ENCODE measurements at regions not wholly inside any gene's neighbourhood (a gene's known extent, or its start where the extent isn't known, plus 50 kb on each side); places are given as distances from the start of the nearest gene placed in this dataset.

- TF ChIP-seq KIAA2018 (CRISPR knock-in tag; IDR thresholded peaks at IDR 0.05; ENCODE audit: borderline replicate concordance) = no peak
- no peak for TF ChIP-seq ZNF484 (CRISPR knock-in tag; IDR thresholded peaks at IDR 0.05; ENCODE audit: borderline replicate concordance, low read depth)
- TF ChIP-seq, protein P1, sequence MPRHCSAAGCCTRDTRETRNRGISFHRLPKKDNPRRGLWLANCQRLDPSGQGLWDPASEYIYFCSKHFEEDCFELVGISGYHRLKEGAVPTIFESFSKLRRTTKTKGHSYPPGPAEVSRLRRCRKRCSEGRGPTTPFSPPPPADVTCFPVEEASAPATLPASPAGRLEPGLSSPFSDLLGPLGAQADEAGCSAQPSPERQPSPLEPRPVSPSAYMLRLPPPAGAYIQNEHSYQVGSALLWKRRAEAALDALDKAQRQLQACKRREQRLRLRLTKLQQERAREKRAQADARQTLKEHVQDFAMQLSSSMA (CRISPR knock-in tag; IDR thresholded peaks at IDR 0.05) = no peak
- no peak for TF ChIP-seq MTA3 (CRISPR knock-in tag; IDR thresholded peaks at IDR 0.05)
- TF ChIP-seq, protein P2, sequence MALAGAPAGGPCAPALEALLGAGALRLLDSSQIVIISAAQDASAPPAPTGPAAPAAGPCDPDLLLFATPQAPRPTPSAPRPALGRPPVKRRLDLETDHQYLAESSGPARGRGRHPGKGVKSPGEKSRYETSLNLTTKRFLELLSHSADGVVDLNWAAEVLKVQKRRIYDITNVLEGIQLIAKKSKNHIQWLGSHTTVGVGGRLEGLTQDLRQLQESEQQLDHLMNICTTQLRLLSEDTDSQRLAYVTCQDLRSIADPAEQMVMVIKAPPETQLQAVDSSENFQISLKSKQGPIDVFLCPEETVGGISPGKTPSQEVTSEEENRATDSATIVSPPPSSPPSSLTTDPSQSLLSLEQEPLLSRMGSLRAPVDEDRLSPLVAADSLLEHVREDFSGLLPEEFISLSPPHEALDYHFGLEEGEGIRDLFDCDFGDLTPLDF (CRISPR knock-in tag; IDR thresholded peaks at IDR 0.05) = no peak
- TF ChIP-seq ZNF644 (CRISPR knock-in tag; IDR thresholded peaks at IDR 0.05; ENCODE audit: low read depth) = no peak
- no peak for TF ChIP-seq ZNF18 (CRISPR knock-in tag; IDR thresholded peaks at IDR 0.05; ENCODE audit: insufficient replicate concordance)
- no peak for TF ChIP-seq ZNF570 (CRISPR knock-in tag; IDR thresholded peaks at IDR 0.05; ENCODE audit: borderline replicate concordance)
- TF ChIP-seq NFE2L2 (IDR thresholded peaks at IDR 0.05; ENCODE audit: low read length) = no peak
- TF ChIP-seq SIX4 (CRISPR knock-in tag; IDR thresholded peaks at IDR 0.05) = no peak
- TF ChIP-seq FOXJ3 (CRISPR knock-in tag; IDR thresholded peaks at IDR 0.05; ENCODE audit: borderline replicate concordance) = no peak; the same call in 1 of the 2 replicates
- TF ChIP-seq PAWR (CRISPR knock-in tag; IDR thresholded peaks at IDR 0.05; ENCODE audit: borderline replicate concordance) = no peak
- TF ChIP-seq, protein P3, sequence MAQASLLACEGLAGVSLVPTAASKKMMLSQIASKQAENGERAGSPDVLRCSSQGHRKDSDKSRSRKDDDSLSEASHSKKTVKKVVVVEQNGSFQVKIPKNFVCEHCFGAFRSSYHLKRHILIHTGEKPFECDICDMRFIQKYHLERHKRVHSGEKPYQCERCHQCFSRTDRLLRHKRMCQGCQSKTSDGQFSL (CRISPR knock-in tag; IDR thresholded peaks at IDR 0.05) = no peak
- no peak for TF ChIP-seq GATAD1 (CRISPR knock-in tag; IDR thresholded peaks at IDR 0.05)
- no peak for TF ChIP-seq NFYC (CRISPR knock-in tag; IDR thresholded peaks at IDR 0.05)
- TF ChIP-seq ZNF792 (CRISPR knock-in tag; IDR thresholded peaks at IDR 0.05) = 0 out of 2 replicates have a peak, but pooled peaks have one; percentile 72
- no peak for TF ChIP-seq ZFP62 (CRISPR knock-in tag; IDR thresholded peaks at IDR 0.05)
- TF ChIP-seq, protein P4, sequence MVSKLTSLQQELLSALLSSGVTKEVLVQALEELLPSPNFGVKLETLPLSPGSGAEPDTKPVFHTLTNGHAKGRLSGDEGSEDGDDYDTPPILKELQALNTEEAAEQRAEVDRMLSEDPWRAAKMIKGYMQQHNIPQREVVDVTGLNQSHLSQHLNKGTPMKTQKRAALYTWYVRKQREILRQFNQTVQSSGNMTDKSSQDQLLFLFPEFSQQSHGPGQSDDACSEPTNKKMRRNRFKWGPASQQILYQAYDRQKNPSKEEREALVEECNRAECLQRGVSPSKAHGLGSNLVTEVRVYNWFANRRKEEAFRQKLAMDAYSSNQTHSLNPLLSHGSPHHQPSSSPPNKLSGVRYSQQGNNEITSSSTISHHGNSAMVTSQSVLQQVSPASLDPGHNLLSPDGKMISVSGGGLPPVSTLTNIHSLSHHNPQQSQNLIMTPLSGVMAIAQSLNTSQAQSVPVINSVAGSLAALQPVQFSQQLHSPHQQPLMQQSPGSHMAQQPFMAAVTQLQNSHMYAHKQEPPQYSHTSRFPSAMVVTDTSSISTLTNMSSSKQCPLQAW (CRISPR knock-in tag; IDR thresholded peaks at IDR 0.05) = no peak
Measured at GRCh38 chr14:59009967-59010366, 178.5 kb upstream of the DAAM1 start (continued).

Measured in HepG2 (cell line).